Stimulated activated CD8-positive, alpha-beta memory T cell treated with anti-CD3 and anti-CD28 coated beads, Interleukin-7, amount 100 ng/mL, for 48 hours (primary cell): ENCODE measurements at regions not wholly inside any gene's neighbourhood (a gene's known extent, or its start where the extent isn't known, plus 50 kb on each side); places are given as distances from the start of the nearest gene placed in this dataset.

ENCODE experiments used
- DNase-seq, 2 donors: peaks; one replicate each; pipeline ENCODE4 v3.0.0-alpha.2; 2020; ENCODE audit warnings: low read depth in 1 of 2; ENCODE audit errors: extremely low read depth in 1 of 2

DNA sequence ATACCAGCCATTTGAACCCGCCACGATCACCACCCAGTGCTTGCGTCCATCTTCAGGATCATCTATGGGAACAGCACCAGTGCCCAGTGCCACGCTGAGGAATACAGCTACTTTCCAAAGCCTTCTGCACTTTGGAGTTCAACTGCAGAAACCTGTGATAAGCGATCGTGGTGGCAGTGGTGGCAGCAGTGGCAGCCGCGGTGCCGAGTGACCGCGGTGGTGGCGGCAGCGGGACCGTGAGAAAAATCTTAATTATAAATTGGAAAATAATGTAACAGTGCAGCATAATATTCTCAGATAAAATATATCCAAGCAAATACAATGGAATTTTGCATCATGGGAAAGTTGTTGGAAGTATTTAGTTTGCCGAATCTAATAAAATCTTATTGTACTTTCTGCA, 2270.9 kb downstream of the PCDH9 start:
- DNase-seq, result no peak

DNA sequence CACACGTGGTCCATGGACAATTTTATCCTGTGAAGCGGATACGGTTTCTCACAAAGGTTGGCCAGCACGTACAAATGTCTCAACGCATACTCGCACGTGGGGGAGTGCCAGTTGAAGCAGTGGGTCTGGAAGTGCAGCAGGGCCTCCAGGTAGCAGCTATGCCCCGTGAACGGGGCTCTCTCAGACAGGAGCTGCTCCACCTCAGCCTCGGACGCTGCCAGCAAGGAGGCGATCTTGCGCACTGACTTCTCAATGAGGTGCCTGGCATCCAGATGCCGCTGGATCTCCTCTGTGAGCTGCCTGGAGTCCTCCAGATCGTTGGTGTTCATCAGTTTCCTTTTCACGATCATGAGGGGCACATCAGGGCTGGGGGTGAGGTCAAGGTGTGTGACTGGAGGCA, 2272.0 kb downstream of the PCDH9 start:
- DNase-seq, result no peak

GRCh38 chr13:64938660-64939059, 2291.5 kb downstream of the PCDH9 start:
- no peak for DNase-seq

- no peak for DNase-seq
These were observed 2292.8 kb downstream of the PCDH9 start for GRCh38 chr13:64937302-64937701.

GRCh38 chr13:64936879-64937278, 2293.3 kb downstream of the PCDH9 start:
- DNase-seq, result no peak

DNA sequence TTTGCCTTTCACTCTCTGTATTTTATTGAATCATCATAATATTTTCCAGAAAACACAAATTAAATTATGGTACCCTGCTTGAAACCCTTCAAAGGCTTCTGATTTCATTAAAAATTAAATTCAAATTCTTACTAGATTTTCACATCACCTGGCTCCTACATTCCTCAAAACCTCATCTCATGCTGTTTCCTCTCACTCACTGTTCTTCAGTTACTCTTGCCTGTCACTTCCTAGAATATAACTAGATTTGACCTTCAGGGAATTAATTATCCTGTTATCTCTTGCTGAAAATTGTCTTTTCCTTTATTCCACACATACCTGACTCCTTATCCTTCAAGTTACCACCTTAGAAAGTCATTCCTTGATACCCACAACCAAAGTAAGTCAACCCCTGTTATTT, 2294.7 kb downstream of the PCDH9 start:
- no peak for DNase-seq

DNA sequence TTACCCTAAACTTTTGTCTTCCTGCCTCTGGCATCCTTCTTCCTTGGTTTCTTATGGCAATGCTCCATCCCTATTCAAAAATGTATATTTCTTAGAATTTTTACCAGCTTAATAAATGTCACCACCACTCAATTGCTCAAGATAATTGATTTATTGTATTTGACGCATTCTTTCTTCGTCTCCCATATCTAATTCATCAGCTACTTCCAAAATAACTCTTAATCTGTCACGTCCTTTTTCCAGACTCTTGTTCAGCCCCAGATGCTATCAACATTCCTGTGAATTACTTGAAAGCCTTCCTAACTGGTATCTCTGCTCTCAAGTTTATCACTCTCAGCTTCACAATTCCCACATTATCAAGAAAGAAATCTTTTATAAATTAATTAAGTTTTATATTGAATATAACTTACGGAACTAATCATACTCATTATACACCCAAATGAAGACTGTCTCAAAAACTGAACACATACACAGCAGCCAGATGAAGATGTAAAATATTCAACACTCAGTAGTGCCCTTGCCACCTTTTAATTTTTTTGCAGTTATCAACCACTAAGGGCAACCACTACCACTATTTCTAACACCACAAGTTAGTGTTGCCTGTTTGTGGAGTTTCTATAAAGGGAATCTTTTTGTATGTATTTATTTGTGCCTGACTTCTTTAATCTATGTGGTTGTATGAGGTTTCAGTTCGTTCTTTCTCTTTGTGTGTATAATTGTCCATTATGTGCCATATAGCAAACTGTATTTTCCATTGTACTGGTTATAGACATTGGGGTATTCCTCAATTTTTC, 2295.4 kb downstream of the PCDH9 start:
- DNase-seq, result no peak

- DNase-seq, result no peak
These were observed 2299.5 kb downstream of the PCDH9 start for GRCh38 chr13:64930636-64931035.

DNA sequence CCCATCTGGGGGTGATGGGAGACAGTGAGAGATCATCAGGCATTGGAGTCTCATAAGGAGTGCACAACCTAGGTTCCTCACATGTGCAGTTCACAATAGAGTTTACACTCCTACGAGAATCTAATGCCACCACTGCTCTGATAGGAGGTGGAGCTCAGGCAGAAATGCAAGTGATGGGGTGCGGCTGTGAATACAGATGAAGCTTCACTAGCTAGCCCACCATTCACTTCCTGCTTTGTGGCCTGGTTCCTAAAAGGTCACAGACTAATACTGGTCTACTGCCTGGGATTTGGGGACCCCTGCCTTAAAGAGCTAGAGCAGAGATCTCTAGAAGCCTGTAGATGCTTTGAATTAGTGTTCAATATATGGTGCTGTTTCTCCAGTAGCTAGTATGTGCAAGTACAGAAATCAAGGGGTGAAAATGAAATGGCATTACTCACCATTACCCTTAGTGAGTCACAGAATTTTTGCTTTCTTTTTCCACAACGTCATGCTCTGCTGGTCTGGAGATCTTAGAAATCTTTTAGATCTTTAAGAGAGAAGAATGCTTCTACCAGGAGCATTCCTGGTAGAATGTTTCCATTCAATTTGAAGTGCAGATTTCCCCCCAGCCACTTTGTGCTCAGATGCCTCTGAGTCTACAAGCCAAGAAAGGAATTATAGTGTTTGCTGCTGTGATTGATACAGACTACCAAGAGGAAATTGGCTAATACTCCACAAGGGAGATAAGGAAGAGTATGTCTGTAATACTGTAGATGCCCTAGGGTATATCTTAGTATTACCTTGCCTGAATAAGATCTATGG, 2301.2 kb downstream of the PCDH9 start:
- no peak for DNase-seq

GRCh38 chr13:64925727-64926126, 2304.4 kb downstream of the PCDH9 start:
- no peak for DNase-seq

GRCh38 chr13:64925284-64925683, 2304.9 kb downstream of the PCDH9 start:
- no peak for DNase-seq

DNA sequence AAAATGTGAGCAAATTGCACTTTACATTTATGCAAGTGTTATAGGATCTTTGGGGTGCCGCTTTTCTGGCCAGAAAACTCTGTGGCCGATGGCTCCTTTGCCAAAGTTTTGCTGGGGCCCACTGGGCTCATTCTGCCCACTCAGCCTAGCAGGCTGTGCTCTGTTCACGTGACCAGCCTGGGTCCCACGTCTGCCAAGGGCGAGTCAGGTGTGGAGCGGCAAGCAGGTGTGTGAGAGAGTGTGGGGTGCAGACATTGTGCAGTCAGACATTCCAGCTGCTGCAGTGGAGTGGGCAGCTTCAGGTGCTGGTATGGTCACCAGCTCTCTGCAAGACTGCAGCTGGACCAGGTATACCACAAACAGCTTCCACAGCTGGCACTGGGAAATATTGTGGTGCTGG, 2305.7 kb downstream of the PCDH9 start:
- no peak for DNase-seq

GRCh38 chr13:64917566-64917965, 2312.6 kb downstream of the PCDH9 start:
- DNase-seq, result no peak

DNA sequence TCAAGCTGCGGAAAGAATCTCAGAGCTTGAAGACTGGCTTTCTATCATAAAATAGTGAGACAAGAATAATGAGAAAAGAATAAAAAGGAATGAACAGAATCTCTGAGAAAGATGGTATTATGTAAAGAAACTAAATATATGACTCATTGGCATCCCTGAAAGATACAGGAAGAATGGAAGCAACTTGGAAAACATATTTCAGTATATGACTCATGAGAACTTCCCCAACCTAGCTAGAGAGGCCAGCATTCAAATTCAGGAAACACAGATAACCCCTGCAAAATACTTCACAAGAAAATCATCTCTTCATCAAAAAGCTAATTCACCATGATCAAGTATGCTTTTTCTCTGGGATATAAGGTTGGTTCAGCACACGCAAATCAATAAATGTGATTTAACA, 2318.0 kb downstream of the PCDH9 start:
- DNase-seq, result no peak

DNA sequence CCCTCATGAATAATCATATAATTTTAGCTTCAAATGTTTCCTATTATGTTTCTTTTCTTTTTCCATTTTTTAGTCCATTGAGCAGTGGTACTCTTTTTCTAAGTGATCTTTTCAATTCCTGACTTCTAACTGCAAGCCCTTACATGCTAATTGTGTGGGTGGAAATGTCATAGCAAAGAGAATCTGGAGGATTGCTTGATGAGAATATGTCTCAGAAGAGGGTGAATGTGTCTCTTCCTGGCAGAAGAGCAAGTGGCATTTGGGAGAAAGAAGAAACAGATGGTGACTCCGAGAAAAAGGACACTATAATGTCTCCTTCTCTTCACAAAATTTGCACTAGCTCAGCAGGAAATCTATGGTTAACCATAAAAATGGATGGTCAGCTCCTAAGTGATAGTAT, 2320.0 kb downstream of the PCDH9 start:
- no peak for DNase-seq

GRCh38 chr13:64909184-64909583, 2321.0 kb downstream of the PCDH9 start:
- no peak for DNase-seq

DNA sequence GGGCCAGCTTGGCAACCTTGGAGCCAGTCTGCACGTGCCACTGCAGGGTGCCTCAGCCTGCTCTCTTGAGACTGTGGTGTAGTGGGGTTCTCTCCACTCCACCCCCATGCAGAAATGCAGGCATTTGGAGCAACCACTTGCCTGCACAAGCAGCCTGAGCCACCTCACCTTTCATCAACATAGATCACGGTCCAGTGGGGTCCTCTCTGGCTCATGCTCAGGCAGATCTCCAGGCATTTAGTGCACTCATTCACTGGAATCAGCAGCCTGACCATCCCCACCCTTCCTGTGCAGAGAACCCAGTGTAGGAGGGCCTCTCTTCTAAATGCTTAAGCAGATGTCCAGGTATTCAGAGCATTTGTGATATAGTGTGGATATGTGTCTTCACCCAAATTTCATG, 2330.1 kb downstream of the PCDH9 start:
- no peak for DNase-seq

GRCh38 chr13:64884976-64885375, 2345.2 kb downstream of the PCDH9 start:
- no peak for DNase-seq

DNA sequence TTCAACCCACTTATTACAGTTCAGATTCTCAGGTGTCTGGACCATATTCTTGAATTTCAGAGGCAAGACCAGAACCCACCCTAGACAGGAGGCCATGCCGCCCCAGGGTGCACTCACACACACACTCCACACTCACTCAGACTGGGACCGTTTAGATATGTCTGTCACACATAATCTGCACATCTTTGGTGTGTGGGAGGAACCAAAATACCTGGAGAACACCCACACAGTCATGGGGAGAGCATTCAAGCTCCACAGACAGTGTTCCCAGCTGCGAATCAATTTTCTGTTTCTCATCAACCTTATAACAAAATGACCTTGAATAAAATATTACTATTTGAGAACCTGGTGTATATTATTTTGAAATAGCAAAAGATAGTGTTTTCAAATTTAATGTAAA, 2353.0 kb downstream of the PCDH9 start:
- no peak for DNase-seq

DNA sequence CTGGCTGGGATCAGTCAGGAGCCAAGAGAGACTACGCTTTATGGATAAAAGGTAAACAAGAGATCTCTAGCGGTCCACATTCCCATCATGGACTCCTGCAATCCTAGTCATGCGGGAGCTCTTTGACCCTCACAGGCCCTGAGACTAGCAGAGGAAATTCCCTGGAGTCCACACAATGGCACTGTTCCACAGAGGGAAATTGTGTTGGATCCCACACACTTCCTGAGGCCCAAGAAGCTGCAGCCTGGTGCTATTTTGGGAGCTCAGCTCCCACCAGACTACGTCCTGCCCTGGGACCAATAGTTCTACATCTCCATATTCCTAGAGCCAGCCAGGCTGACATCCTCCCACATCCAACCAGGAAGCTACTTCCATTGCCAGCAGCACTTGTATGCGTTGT, 2358.4 kb downstream of the PCDH9 start:
- DNase-seq, result no peak

DNA sequence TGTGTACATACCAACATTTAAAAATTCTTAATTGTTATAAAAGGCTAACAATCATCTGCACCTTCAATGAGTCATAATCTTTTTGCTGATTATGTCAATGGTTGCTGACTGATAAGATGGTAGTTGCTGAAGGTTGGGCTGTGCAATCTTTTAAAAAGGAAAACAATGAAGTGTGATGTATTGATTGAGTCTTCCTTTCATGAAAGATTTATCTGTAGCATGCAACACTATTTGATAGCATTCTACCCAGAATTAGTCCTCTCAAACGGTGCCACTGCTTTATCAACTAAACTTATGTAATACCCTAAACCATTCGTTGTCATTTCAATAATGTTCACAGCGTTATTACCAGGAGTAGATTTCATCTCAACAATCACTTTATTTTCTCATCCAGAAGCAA, 2360.6 kb downstream of the PCDH9 start:
- DNase-seq, result no peak

- DNase-seq, result no peak
These were observed 2362.3 kb downstream of the PCDH9 start for GRCh38 chr13:64867856-64868255.
